Renal cortex interstitium (tissue), 11 donors: ENCODE measurements at regions not wholly inside any gene's neighbourhood (a gene's known extent, or its start where the extent isn't known, plus 50 kb on each side); places are given as distances from the start of the nearest gene placed in this dataset.

Experiments
- DNase-seq, 11 donors: peaks; one replicate each; pipeline ENCODE4 v3.0.0-alpha.2; 2013; ENCODE audit warnings: low read depth in 9 of 11, low spot score in 4 of 11; ENCODE audit errors: extremely low read depth in 1 of 11

DNA sequence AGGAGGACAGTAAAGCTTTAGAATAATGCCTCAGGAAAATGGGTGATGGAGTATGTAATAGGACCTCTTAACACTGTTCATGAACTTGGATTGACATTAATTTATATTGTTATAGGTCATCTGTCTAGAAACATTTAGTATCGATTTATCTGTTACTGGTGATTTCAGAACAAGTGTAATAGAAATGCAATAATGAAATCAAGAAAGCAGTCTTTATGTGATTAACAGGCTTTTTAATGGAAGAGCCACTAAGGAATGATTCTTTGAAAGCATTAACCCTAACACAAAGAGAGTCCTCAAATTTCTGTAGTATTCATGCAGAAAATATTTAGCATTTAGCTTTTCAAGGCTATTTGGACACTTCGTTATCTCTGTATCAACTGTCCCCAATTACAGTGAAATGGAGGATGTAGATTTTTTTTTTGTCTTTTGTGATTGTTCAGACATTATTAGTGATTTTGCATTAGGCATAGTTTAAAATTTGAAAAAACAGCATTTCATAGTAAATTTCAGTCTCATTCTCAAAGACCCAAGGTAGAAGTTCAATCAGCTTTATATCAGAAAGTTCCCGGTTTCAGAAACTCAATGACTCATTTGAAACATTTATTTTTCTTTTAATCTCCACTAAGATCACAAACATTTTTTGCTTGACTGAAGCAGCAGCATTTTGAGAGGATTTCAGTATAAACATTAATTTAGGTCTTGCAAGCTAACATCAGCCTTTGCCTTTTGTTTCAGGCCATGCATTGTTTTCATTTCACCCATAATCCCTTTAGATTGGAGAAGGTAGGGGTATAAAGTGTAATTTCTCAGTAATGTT is 56.3 kb downstream of the AGTR2 start:
- DNase-seq: no peak

DNA sequence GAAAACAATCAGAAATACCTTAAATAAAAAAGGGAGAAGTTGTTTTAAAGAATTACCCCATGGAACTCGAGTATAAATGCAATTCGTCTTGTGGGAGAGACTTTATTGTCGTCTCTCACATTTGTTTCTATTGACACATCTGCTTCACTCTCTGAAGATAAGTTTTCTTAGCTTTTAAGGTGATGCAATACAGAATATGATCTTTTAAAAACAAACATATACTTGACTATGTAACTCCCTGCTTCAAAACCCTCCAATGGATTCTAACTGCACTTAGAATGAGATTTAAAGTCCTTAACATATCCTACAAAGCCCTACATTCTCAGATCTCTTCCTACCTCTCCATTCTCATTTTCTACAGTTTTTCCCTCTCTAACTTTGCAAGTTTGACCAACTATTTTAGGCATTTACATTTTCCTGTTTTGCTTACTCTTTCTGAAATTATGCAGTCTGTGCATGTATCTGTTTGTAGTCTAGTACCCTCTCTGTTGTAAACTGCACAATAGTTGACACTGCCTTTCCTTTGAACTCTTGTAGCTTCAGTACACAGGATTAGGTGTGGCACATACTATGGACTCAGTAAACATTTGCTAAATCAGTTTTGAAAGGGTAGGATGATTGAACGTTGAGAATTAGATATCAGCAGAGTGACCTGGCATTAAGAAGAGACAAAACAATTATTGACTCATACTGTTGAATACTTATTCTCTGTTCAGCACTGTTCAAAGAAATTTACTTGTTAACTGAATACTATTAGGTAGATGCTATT is 59.8 kb downstream of the AGTR2 start:
- no peak for DNase-seq

DNA sequence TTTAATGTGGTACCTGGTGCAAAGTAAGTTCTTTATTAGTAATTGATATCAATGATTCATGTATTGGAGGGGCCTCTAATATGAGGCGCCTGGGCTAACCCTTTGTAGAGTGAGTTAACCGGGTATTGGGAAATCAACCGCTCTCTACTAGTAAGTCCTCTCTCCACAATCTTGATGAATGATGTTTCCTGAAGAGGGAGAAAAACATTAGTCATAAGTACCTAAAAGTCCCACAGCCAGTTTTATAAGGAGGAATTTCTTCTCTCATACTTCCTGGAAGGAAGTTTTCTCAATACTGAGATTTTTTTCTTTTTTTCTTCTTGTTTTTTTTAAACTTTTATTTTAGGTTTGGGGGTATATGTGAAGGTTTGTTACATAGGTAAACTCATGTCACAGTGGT is 62.3 kb downstream of the AGTR2 start:
- DNase-seq: no peak

DNA sequence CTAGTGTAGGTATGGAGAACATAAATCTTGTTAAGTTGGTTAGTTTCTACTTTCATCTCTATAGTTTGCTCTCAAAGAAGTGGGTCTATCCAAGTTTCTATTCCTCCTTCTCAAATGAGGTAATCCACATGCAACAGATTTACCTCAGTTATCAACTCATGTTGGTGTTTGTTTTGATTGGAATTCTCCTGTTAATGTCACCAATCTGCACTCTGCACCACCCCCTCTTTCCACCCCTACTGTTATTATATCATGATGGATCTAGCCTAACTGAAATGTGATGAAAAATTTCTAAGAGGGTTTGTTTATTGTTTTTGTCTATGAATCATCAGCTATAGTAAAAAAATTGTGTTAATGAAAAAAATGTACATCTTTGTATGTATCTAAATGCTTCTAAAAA is 66.1 kb downstream of the AGTR2 start:
- no peak for DNase-seq

DNA sequence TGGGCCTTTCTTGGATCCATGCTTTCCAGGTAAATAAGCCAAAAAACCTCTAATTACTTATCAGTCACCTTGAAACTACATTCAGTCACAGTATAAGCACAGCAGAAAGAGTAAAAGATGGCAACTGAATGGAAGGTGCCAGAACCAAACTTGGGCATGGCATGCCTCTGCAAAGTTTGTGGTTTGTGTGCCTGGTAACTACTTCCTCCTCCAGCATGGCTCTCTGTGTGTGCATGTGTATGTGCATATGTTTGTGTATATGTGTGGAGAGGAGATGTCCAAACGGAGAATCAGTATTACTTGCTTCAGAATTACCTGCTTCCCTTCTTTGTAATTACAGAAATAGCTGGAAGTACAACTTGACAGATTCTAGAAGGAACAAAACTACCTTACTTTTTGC is 67.5 kb downstream of the AGTR2 start:
- no peak for DNase-seq

DNA sequence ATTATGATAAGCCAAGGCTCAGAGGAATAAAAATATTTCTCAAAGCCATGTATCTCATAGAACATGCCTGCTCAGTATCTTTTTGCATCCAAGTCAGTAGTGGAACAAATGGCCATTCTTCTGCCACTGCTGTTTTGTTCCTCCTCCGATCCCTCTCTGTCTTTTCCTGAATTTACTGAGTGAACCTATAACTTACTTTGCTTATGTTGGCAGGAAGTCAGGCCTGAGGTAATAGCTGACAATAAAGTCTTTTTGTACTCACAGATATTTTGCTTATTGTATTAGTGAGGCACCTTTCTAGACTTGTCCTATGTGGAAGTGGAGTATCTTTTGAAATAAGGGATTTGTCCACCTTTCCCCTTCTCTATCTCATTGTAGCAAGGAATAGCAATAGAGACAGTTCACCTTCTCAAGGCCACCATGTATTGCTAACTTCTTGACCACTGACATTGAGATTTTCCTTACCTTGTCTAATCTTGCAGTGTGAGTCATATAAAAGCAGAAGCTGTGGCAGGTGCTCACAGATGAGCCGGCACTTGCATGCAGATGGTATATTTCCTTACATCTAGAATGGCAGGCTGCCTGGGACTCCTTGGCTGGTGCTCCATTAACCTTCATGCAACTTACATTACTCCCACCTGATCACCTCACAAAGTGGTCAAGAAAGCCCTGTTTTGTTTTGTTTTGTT is 68.2 kb downstream of the AGTR2 start:
- DNase-seq: no peak

DNA sequence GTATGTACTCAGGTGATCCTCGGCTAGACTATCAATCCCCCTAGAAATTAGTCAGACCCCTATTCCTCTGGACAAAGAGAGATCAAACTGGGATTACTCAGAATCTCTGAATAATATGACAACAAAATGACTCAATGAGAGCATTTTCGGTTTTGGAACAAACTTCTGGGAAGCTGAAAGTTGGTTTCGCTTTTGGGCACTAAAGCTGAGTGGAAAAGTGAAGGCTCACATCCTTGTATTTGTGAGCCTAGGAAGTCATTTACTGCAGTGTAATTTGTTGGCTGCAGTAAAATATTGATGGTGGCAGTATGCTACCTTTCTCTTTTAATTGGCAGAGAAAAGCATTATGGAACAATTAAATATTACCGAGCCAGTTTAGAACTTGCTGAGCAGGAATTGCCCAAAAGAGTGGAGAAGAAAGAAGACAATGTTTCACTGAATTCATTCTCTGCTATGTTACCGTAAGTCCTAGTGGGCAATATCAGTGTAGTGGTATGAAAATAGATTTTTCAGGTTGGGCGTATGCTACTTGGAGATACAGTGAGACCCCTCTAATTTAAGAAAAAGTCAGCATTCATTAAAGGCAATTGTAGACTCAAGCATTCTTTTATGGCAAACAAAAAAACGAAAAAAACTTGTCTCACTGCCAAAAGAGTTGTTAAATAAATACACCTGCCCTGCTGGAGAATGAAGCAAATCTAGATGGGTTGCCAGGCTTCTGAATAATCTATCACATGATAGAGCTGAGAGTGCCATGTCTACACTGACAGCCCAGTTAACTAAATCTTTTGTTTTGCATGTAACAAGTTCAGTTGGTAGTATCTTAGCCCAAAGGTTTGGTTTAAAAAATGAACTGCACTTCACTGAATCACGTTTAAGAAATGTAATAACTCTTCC is 69.6 kb downstream of the AGTR2 start:
- no peak for DNase-seq

DNA sequence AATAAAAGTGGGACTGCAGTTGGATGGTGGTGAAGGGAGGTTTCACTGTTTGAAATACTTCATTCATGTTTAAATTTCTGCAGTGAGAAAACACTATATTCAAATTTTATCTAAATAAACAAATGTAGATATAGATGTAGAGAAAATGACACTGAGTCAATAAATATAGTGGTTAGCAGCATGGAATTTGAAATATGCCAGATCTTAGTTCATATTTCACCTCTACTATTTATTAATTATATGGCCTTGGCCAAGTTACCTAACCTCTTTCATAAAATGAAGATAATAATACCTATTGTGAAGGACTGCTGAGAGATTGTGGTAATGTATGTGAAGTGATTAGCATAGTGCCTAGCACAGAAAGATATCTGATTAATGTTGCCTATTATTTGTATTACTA is 70.5 kb downstream of the AGTR2 start:
- DNase-seq: no peak

DNA sequence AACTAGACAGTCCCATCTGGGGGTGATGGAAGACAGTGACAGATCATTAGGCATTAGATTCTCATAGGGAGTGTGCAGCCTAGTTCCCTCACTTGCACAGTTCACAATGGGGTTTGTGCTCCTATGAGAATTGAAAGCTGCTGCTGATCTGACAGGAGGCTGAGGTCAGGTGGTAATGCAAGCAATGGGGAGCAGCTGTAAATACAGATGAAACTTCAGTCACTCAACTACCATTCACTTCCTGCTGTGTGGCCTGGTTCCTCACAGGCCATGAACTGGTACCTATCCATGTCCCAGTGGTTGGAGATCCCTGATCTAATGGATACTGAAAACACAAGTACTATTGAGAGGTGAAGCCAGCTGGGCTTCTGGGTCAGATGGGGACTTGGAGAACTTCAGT is 72.5 kb downstream of the AGTR2 start:
- DNase-seq: no peak

DNA sequence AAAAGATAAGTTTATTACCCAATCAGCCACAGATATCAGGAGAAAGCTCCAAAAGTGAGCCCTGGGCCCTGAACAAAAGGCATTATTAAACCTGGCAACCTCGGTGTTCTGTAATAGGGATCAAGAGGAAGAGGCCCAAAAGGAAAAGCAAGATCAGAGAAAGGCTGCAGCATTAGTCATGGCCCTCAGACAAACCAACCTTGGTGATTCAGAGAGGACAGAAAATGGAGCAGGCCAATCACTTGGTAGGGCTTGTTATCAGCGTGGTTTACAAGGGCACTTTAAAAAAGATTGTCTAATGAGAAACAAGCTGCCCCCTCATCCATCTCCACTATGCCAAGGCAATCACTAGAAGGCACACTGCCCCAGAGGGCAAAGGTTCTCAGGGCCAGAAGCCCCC is 75.7 kb downstream of the AGTR2 start:
- no peak for DNase-seq

DNA sequence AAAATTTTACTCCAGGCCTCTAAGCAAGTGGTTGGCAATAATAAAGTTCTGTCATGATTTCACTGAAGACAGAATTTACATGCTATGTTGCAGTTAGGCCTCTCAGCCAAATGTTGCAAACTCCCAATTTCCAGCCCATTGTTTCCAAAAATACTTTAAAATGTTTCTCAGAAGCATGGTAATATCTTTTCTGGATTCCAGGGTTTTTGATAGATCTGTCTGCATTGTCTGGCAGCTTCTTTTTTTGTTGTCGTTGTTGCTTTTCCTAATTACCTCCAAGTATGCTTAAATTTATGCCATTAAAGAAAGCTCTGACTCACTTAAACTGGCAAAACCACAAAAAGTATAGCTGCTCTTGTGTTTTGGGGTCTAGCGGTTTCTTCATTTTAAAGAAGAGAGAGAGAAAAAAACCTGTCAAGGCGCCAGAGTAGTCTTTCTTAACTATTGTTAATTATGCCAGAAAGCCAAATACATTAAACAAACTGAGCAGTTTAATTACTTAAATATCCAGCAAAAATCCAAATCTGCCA is 97.0 kb downstream of the AGTR2 start:
- DNase-seq: no peak

DNA sequence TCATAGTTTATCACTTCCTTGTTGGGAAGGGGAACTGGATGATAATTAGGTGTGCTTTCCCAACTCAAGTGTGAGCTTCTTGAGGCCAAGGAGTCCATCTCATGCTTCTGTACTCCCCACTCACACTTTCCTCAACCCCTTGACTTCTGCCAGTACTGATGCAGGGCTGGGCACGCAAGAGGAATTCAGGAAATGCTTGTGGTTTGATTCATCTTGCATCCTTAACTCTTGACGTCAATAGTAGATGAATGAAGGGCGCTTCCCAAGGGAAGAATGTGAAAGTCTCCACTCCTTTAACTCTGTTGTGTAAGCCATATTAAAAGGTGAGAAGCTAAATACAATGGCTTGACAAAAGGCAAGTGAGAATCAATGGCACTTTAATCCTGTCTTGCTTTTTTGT is 101.8 kb downstream of the AGTR2 start:
- no peak for DNase-seq

DNA sequence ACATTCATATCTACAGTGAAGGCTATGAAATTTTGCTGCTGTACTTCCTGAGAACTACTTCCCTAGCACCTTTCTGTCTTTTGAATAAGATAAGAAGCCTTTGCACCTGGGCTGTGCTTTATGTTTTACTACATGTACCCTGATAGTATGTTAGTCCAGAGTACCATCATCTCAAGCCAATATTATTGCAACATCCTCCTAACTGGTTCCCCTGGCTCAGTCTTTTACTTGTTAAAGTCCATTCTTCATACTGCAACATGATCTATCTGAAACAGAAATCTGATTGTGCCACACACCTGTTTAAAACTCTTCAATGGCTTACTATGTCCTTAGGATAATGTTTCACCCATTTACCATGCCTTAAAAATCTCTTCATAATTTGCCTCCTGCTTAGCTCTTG is 102.3 kb downstream of the AGTR2 start:
- no peak for DNase-seq

DNA sequence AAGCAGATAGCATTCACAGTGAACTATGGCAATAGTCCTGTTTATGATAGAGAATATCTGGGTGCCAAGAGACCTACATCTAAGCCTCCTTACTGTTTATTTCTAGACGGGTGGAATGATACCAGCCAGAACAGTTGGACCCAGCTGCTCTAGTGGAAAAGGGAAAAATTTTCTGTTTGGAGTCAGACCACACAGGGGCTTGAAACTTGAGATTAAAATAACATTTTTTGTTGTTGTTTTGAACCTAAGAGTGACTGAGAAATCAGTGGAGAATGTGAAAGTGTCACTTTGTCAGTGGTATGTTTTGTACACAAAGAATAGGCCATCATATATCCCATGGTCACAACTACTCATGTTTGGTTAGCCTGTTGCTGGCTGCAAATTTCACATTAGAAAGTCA is 105.7 kb downstream of the AGTR2 start:
- DNase-seq: peak in 2 of 11 donors; percentile 7 to 13

DNA sequence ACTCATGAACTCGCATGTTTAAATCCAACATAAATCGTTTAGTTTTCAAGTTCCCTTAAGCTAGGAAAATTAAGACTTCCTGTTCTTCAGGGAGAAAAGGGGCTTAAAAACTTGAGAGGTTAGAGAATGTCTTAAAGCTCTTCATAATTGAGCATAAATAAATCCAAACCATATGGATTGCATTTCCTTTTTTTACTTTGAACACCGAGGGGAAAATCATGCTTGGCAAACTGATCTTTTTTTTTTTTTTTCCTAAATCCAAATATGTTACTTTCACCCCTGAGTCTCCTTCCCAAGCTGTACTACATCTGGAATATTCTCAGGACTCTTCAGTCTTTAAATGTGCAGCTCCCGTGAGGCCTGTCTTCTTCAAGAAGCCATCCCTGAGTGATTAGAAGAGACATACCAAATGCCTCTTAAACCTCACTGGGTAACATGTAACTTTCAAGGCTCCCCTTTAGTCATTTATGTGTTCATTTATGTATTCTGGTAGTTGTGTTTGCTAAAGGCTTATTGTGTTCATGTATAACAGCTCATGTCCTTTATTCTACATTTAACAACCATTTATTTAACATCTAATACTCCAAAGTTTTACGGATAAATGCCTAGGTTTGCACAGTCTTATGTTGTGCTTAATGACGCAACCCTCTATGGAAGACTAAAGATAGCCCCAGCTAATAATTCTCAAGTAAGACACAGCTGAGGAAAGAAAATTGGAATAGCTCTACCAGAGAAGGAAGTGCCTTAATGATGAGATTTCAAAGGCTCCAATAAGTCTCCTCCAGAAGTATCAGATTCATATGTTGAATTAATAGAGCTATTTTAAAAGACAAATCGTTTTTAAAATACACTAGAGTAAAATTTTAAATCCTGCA is 107.0 kb downstream of the AGTR2 start:
- DNase-seq: peak in 2 of 11 donors; percentile 17 to 25

DNA sequence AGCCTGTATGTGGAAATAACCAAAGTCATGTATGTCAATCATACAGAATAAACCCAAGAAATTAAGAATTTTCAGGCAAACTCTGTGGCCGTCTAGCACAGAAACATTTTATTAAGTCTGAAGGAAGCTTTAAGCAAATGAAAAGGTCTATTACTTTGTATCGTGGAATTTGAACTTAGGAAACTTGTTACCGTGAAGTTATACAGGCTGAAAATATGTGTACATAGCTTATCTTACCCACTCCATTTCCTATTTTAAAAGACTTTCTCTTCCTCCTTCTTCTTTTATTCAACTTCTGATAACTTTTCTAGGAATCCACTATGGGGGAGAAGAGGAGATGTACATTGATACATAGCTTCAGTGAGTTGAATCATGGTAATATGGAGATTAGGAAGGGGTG is 108.3 kb downstream of the AGTR2 start:
- DNase-seq: no peak

DNA sequence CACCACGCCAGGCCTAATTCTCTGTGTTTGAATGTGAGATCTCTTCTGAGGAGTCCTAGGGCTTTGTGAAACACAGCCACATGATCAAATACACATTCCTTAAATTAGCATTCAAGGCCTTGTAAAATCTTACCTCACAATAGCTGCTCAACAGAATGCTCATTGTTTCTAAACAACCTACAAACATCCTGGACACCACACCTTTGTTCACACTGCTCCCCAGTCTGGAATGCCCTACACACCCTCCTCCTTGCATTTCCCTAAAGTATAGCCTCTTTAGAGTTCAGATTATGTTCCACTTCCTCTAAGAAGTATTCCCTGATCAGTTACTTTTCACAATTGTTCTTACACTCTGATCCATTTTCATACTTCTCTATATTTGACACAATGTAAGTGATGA is 110.6 kb downstream of the AGTR2 start:
- no peak for DNase-seq

DNA sequence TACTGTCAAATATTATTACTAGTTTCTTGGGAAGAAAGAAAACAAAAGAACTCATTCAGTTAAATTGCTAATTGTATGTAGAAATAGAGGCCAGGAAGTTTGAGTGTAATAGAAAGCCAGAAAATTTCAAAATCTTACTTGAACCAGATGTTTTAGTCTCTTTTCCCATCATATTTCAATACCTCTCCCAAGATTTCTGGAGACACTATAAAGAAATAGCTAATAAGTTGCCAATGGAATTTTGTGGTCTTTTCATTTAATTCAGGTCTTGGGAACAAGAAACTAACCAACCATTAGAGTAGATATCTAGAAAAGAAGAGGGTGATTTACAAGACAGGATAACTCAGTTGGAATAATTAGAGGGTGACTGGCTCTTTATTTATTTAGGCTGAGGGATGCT is 112.2 kb downstream of the AGTR2 start:
- no peak for DNase-seq
